GM23248 (cell line): ENCODE measurements at regions not wholly inside any gene's neighbourhood (a gene's known extent, or its start where the extent isn't known, plus 50 kb on each side); places are given as distances from the start of the nearest gene placed in this dataset.

Experiments
- DNase-seq: peaks from one replicate; pipeline ENCODE4 v3.0.0-alpha.2; 2015
- H2AFZ ChIP-seq: fragments of 200-600 bp; sonication (generic); 2 replicates; pipeline ENCODE4 v1.6.1; 2016; ENCODE audit warnings: antibody characterized with exemption
- H3F3A ChIP-seq: fragments of 200-600 bp; sonication (generic); 2 replicates; pipeline ENCODE4 v1.6.1; 2016; ENCODE audit warnings: mild to moderate bottlenecking, antibody characterized with exemption, mixed run types; ENCODE audit not compliant: insufficient read depth
- H3K27ac ChIP-seq: fragments of 200-600 bp; sonication (generic); 2 replicates; pipeline ENCODE4 v1.5.1; 2016; ENCODE audit warnings: mild to moderate bottlenecking
- H3K27me3 ChIP-seq: fragments of 200-600 bp; sonication (generic); replicated peaks from 2 replicates; pipeline ENCODE4 v1.6.1; 2016; ENCODE audit warnings: mild to moderate bottlenecking; ENCODE audit not compliant: insufficient read depth
- H3K36me3 ChIP-seq: fragments of 200-600 bp; sonication (generic); 2 replicates; pipeline ENCODE4 v1.6.1; 2016; ENCODE audit warnings: low read depth, mild to moderate bottlenecking
- H3K4me1 ChIP-seq: fragments of 200-600 bp; sonication (generic); 2 replicates; pipeline ENCODE4 v1.6.1; 2016; ENCODE audit warnings: mild to moderate bottlenecking; ENCODE audit not compliant: insufficient read depth
- H3K4me2 ChIP-seq: fragments of 200-600 bp; sonication (generic); one replicate; pipeline ENCODE4 v1.6.1; 2016; ENCODE audit warnings: mild to moderate bottlenecking; ENCODE audit not compliant: unreplicated experiment
- H3K4me3 ChIP-seq: fragments of 200-600 bp; sonication (generic); 2 replicates; pipeline ENCODE4 v1.5.1; 2016; ENCODE audit warnings: mild to moderate bottlenecking
- H3K79me2 ChIP-seq: fragments of 200-600 bp; sonication (generic); 2 replicates; pipeline ENCODE4 v1.6.1; 2016; ENCODE audit warnings: mild to moderate bottlenecking; ENCODE audit not compliant: insufficient read depth
- H3K9ac ChIP-seq: fragments of 200-600 bp; sonication (generic); 2 replicates; pipeline ENCODE4 v1.6.1; 2016; ENCODE audit warnings: mild to moderate bottlenecking
- H3K9me2 ChIP-seq: fragments of 200-600 bp; sonication (generic); 2 replicates; pipeline ENCODE4 v1.6.1; 2016; ENCODE audit warnings: mixed run types, mild to moderate bottlenecking, moderate library complexity; ENCODE audit not compliant: insufficient read depth
- H3K9me3 ChIP-seq: fragments of 200-600 bp; sonication (generic); one replicate; pipeline ENCODE4 v1.6.1; 2017; ENCODE audit warnings: low read depth
- H4K20me1 ChIP-seq: fragments of 200-600 bp; sonication (generic); 2 replicates; pipeline ENCODE4 v1.6.0; 2016; ENCODE audit not compliant: insufficient read depth
- EZH2 ChIP-seq: fragments of 200-600 bp; sonication (generic); IDR thresholded peaks from 2 replicates; pipeline ENCODE4 v1.6.1; 2018; ENCODE audit warnings: antibody characterized with exemption, mild to moderate bottlenecking; ENCODE audit not compliant: insufficient read depth, poor library complexity, severe bottlenecking
- EZH2phosphoT487 ChIP-seq: fragments of 200-600 bp; sonication (generic); IDR thresholded peaks from 2 replicates; pipeline ENCODE4 v1.6.1; 2018; ENCODE audit warnings: antibody characterized with exemption, moderate library complexity, mild to moderate bottlenecking, low read depth; ENCODE audit not compliant: insufficient read depth
- WGBS, 2 experiments: methylation state at CpG; one replicate each; pipeline ENCODE4 v1.1.6; 2015 to 2017; ENCODE audit warnings: low lambda C conversion rate in 2 of 2, low coverage in 1 of 2; ENCODE audit errors: missing lambda C conversion rate in 2 of 2; 5-methylcytosine and 5-hydroxymethylcytosine counted together
- in situ Hi-C: fragments of 300-500 bp; cut with MboI; formaldehyde crosslinking; loops from 2 replicates; pipeline ENCODE4 v1.15.0; 2020

DNA sequence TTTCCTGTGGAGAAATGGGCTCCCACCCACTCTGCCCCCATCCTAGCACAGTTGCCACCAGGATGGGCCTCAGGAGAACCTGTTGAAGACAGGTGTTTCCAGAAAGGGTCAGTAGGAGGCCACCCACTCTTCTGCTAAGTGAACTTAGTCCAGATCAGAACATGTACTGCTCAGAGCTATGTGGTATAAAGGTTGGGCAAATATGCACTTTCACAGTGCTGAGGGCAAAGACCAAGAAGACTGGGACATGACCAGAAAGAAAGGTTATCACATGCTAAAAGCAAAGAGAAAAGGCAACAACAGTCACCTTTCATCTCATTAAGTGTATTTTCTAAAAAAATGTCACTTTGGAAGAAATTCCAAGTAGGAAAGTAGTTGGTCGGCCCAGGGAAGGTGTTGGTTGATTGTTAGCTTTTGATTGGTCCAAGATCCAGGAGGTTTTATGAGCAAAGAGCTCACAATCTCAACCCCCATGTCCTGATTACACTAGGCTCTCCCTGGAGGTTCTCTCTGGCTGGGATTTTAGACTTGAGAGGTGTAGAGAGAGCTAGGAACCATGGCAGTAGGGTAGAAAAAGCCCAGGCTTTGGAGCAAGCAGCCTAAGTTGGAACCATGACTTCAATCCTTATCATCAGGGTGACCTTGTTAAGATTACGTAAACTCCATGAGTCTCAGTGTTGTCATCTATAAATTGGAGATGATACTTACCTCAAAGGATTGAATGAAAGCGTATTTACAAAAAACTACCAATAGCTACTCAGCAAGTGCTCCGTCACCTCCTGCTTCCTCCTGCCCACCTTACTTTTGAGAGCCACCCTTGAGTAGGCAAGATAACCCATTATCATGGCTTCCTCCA, 102.6 kb downstream of the GLUL start:
- Histone ChIP-seq H3F3A (peaks cover 30% of the 10 kb centered on the region), H3K9me3 (no peaks in the 10 kb centered on the region), H3K4me3 (no peak overlapping the region), H3K4me1 (peaks cover 23% of the 10 kb centered on the region), H2AFZ (peak overlapping the region; percentile 20; the same call in 1 of the 2 replicates), H4K20me1 (no peaks in the 10 kb centered on the region), H3K79me2 (no peaks in the 10 kb centered on the region), H3K27me3 (no peaks in the 10 kb centered on the region), H3K36me3 (no peaks in the 10 kb centered on the region), H3K27ac (peak overlapping the region; percentile 67), H3K9me2 (no peaks in the 10 kb centered on the region), H3K4me2 (peak overlapping the region; percentile 69), H3K9ac (peak overlapping the region; percentile 24; the same call in 1 of the 2 replicates)
- in situ Hi-C loops: no loop called here
- TF ChIP-seq EZH2: no peak
- TF ChIP-seq EZH2phosphoT487: no peak
- no peak for DNase-seq
- WGBS, 2 experiments: 91 to 98% methylated on average over 4 of the region's 4 CpGs

DNA sequence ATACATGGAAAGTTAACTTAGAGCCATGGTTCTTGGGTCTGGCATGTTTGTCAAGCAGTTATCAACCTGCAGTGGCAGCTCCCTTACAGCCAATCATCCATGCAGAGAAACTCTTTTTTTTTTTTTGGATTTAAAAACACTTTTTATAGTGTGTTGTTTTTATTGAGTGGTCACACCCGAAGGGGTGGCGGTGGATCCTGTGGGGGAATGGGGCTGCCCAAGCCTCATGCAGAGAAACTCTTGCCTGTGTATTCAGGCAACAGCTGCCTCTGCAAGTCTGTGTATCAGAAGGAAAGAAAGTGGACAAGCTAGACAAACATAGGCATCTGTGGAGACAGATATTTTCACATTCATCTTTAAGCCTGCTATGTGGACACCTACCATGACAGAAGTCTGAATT, 104.8 kb downstream of the GLUL start:
- in situ Hi-C loops: no loop called here
- no peaks in the 10 kb centered on the region for H3K79me2 ChIP-seq
- H4K20me1 ChIP-seq: no peaks in the 10 kb centered on the region
- no peak for TF ChIP-seq EZH2
- TF ChIP-seq EZH2phosphoT487: no peak
- no peaks in the 10 kb centered on the region for H3K36me3 ChIP-seq
- 93 to 95% methylated on average over 2 of the region's 2 CpGs for whole genome bisulfite sequencing, 2 experiments
- H3K9me3 ChIP-seq: no peaks in the 10 kb centered on the region
- DNase-seq: no peak
- H3K27me3 ChIP-seq: no peaks in the 10 kb centered on the region
- H3F3A ChIP-seq: peaks cover 30% of the 10 kb centered on the region
- no peak overlapping the region for H2AFZ ChIP-seq
- H3K4me2 ChIP-seq: no peak overlapping the region
- H3K4me1 ChIP-seq: peaks cover 23% of the 10 kb centered on the region
- H3K9ac ChIP-seq: no peak overlapping the region
- no peaks in the 10 kb centered on the region for H3K9me2 ChIP-seq
- H3K27ac ChIP-seq: no peak overlapping the region
- H3K4me3 ChIP-seq: no peak overlapping the region

DNA sequence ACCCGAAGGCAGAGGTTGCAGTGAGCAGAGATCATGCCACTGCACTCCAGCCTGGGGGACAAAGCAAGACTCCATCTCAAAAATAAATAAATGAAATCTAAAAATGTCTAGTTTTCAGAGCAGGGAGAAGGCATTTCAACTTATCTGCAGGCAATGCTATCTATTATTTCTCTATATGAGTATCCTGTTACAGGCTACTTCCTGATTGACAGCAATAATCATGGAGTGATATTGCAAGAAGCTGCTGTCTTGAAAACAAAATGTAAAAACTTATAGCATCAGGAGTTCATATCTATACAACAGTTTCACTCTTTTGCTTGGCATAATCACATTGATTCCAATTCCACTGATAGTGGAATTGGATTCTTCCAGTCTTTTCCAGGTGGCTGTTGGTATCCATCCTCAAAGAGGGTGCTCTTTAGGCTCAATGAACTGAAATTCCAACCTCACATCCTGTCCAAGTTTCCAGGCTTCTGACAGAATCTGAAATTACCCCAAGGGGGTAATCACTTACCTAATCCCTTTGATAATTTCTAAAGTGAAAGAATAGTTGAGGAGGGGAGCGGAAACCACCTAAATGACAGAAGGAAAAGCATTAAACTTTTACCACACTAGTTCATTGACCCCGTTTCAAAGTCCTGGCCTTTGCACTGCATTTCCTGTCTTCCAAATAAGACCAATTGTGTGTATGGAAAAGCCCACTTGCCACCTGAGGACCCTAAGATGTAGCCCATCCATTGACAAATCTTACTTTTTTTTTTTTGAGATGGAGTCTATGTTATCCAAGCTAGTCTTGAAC, 107.6 kb downstream of the GLUL start:
- no peaks in the 10 kb centered on the region for H3K36me3 ChIP-seq
- no peak overlapping the region for H3K4me3 ChIP-seq
- no peak overlapping the region for H3K4me2 ChIP-seq
- peaks cover 3% of the 10 kb centered on the region for H3K4me1 ChIP-seq
- H3K9me2 ChIP-seq: no peaks in the 10 kb centered on the region
- no peak overlapping the region for H2AFZ ChIP-seq
- no peak for TF ChIP-seq EZH2
- no peak for TF ChIP-seq EZH2phosphoT487
- no peaks in the 10 kb centered on the region for H3K27me3 ChIP-seq
- in situ Hi-C loops: no loop called here
- H3K9me3 ChIP-seq: no peaks in the 10 kb centered on the region
- no peaks in the 10 kb centered on the region for H4K20me1 ChIP-seq
- H3F3A ChIP-seq: peaks cover 9% of the 10 kb centered on the region
- 85 to 91% methylated on average over 3 of the region's 3 CpGs for WGBS, 2 experiments
- no peaks in the 10 kb centered on the region for H3K79me2 ChIP-seq
- H3K27ac ChIP-seq: no peak overlapping the region
- DNase-seq: no peak
- H3K9ac ChIP-seq: no peak overlapping the region

DNA sequence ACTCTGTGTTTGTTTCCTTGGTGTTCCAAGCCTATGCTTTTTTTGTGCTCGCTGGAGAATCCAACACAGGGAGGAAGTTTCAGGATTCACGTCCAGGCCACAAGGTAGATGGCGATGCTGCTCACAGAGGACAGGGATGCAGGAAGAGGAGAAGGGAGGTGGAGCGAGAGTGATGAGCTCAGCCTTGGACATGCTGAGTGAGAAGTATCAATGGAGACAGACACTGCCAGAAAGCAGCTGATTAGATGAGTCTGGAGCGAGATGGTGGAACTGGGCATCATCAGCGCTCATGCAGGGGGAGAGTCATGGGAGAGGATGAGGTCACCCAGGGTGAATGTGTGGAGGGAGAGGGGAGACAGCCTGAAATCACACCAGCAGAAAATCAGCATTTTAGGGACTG, 110.0 kb downstream of the GLUL start:
- Histone ChIP-seq H3K4me1 (no peaks in the 10 kb centered on the region), H3F3A (no peaks in the 10 kb centered on the region), H3K27me3 (no peaks in the 10 kb centered on the region), H3K27ac (no peak overlapping the region), H3K79me2 (no peaks in the 10 kb centered on the region), H3K4me2 (no peak overlapping the region), H3K9ac (no peak overlapping the region), H3K36me3 (no peaks in the 10 kb centered on the region), H4K20me1 (no peaks in the 10 kb centered on the region), H3K9me3 (no peaks in the 10 kb centered on the region), H3K9me2 (no peaks in the 10 kb centered on the region), H3K4me3 (no peak overlapping the region), H2AFZ (0 out of 2 replicates have a peak overlapping the region, but pooled peaks have one; percentile 14)
- peak; percentile 50 for DNase-seq
- 11 to 16% methylated on average over 6 of the region's 6 CpGs for WGBS, 2 experiments
- TF ChIP-seq EZH2 (no peak), EZH2phosphoT487 (no peak)
- in situ Hi-C loops: no loop called here
